Endodermal cell (in vitro differentiated cells): ENCODE measurements at regions not wholly inside any gene's neighbourhood (a gene's known extent, or its start where the extent isn't known, plus 50 kb on each side); places are given as distances from the start of the nearest gene placed in this dataset.

Experiments used
- DNase-seq: peaks from one replicate; pipeline ENCODE4 v3.0.0-alpha.2; 2017
- H3K27ac ChIP-seq: 2 replicates; pipeline ENCODE4 v1.5.1; 2013; ENCODE audit warnings: mild to moderate bottlenecking, low read depth, low read length, moderate library complexity
- H3K27me3 ChIP-seq: 2 replicates; pipeline ENCODE4 v1.6.1; 2013; ENCODE audit warnings: mild to moderate bottlenecking, low read length, moderate library complexity; ENCODE audit not compliant: insufficient read depth, control insufficient read depth, poor library complexity, severe bottlenecking
- H3K36me3 ChIP-seq: 2 replicates; pipeline ENCODE4 v1.7.0; 2013; ENCODE audit warnings: mild to moderate bottlenecking, low read length, moderate library complexity; ENCODE audit not compliant: control insufficient read depth, insufficient read depth
- H3K4me1 ChIP-seq: one replicate; pipeline ENCODE4 v1.7.0; 2013; ENCODE audit warnings: low read length; ENCODE audit not compliant: control insufficient read depth, insufficient read depth
- H3K4me3 ChIP-seq: 2 replicates; pipeline ENCODE4 v1.5.1; 2013; ENCODE audit warnings: mild to moderate bottlenecking, low read length, moderate library complexity
- H3K9ac ChIP-seq: 2 replicates; pipeline ENCODE4 v1.6.1; 2013; ENCODE audit warnings: mild to moderate bottlenecking, low read length, moderate library complexity; ENCODE audit not compliant: poor library complexity, severe bottlenecking; ENCODE audit errors: extremely low read depth
- H3K9me3 ChIP-seq: 2 replicates; pipeline ENCODE4 v1.6.1; 2013; ENCODE audit warnings: mild to moderate bottlenecking, low read length, moderate library complexity; ENCODE audit not compliant: control insufficient read depth
- H3K27ac Mint-ChIP-seq: 2 replicates; pipeline ENCODE4 v1.8.0; 2020; ENCODE audit warnings: mixed read lengths
- H3K27me3 Mint-ChIP-seq: 2 replicates; pipeline ENCODE4 v1.8.0; 2021; ENCODE audit warnings: mild to moderate bottlenecking, mixed read lengths; ENCODE audit not compliant: insufficient read depth
- H3K36me3 Mint-ChIP-seq: 2 replicates; pipeline ENCODE4 v1.8.0; 2020; ENCODE audit warnings: low read depth, mixed read lengths
- H3K4me1 Mint-ChIP-seq: 2 replicates; pipeline ENCODE4 v1.8.0; 2020; ENCODE audit warnings: mixed read lengths
- H3K4me3 Mint-ChIP-seq: 2 replicates; pipeline ENCODE4 v1.8.0; 2020; ENCODE audit warnings: mild to moderate bottlenecking, moderate library complexity, mixed read lengths
- H3K9me3 Mint-ChIP-seq: 2 replicates; pipeline ENCODE4 v1.8.0; 2020; ENCODE audit warnings: mild to moderate bottlenecking, mixed read lengths
- WGBS, 2 experiments: methylation state at CpG; one replicate each; pipeline versions ENCODE4 v1.1.5 to v1.1.7; 2013; ENCODE audit warnings: missing lambda C conversion rate in 2 of 2, mixed read lengths in 1 of 2; ENCODE audit not compliant: insufficient coverage in 1 of 2, insufficient read length in 1 of 2; 5-methylcytosine and 5-hydroxymethylcytosine counted together
- TF ChIP-seq, protein P1 (sequence below): fragments of 200-600 bp; sonication (generic); conservative IDR thresholded peaks from 2 replicates; pipeline ENCODE4 v1.5.0; 2021; ENCODE audit warnings: antibody characterized with exemption, mild to moderate bottlenecking

DNA sequence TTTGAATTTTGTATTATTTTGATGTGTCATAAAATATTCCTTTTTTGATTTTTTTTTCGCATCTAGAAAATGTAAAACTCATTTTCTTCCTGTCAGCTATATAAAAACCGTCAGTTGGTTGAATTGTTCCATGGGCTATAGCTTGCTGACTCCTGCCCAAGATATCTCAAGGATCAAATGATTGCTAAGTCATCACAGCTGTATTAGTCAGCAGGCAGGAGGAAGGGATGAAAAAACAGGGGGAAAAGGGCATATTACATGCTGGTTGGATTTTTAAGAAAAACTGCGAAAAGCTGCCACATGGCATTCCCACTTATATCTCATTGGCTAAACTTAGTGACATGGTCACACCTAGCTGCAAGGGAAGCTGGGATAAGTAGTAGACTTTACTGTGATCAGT lies 569.9 kb downstream of the BCKDHB start:
- Mint-ChIP-seq H3K9me3 (peaks cover 25% of the 10 kb centered on the region), H3K4me1 (peaks cover 19% of the 10 kb centered on the region), H3K27me3 (no peaks in the 10 kb centered on the region), H3K27ac (no peak overlapping the region), H3K36me3 (peaks cover 3% of the 10 kb centered on the region), H3K4me3 (no peak overlapping the region)
- TF ChIP-seq, protein P1, sequence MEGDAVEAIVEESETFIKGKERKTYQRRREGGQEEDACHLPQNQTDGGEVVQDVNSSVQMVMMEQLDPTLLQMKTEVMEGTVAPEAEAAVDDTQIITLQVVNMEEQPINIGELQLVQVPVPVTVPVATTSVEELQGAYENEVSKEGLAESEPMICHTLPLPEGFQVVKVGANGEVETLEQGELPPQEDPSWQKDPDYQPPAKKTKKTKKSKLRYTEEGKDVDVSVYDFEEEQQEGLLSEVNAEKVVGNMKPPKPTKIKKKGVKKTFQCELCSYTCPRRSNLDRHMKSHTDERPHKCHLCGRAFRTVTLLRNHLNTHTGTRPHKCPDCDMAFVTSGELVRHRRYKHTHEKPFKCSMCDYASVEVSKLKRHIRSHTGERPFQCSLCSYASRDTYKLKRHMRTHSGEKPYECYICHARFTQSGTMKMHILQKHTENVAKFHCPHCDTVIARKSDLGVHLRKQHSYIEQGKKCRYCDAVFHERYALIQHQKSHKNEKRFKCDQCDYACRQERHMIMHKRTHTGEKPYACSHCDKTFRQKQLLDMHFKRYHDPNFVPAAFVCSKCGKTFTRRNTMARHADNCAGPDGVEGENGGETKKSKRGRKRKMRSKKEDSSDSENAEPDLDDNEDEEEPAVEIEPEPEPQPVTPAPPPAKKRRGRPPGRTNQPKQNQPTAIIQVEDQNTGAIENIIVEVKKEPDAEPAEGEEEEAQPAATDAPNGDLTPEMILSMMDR: no peak
- Histone ChIP-seq H3K4me1 (peaks cover 6% of the 10 kb centered on the region), H3K9me3 (peaks cover 21% of the 10 kb centered on the region), H3K27me3 (no peaks in the 10 kb centered on the region), H3K36me3 (no peaks in the 10 kb centered on the region), H3K9ac (no peak overlapping the region), H3K4me3 (peak overlapping the region; percentile 32), H3K27ac (no peak overlapping the region)
- WGBS, 2 experiments: 95 to 100% methylated on average over 1 to 3 of the region's 3 CpGs
- no peak for DNase-seq

DNA sequence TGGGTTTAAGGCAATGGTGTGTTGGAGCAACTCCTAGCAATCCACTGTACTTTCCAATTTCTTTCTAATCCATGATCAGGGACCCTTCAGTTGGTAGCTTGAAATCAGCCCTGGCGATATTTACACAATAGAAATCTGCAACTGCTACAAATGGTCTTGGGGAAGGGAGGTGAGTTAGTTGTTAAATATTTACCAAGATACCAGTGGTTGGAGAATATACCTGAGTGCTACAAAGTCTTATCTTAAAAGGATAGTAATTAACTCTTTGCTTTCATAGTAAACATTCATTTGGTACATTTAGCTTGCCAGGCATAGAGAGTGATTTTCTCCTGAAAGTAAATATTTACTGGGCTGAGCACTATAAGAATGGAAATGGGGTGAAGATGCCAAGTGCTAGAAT lies 568.2 kb downstream of the BCKDHB start:
- H3K27me3 ChIP-seq: no peaks in the 10 kb centered on the region
- peak overlapping the region; percentile 31 for H3K4me3 ChIP-seq
- H3K9ac ChIP-seq: no peak overlapping the region
- 84% methylated on average over 1 of the region's 1 CpG; no CpG with 5 or more reads in 1 of the 2 experiments for WGBS, 2 experiments
- no peaks in the 10 kb centered on the region for H3K27me3 Mint-ChIP-seq
- no peak overlapping the region for H3K4me3 Mint-ChIP-seq
- H3K9me3 ChIP-seq: peaks cover 21% of the 10 kb centered on the region
- no peak for DNase-seq
- H3K27ac ChIP-seq: no peak overlapping the region
- no peaks in the 10 kb centered on the region for H3K36me3 ChIP-seq
- peaks cover 6% of the 10 kb centered on the region for H3K4me1 ChIP-seq
- peak overlapping the region; percentile 55 for H3K27ac Mint-ChIP-seq
- peaks cover 19% of the 10 kb centered on the region for H3K4me1 Mint-ChIP-seq
- TF ChIP-seq, protein P1: no peak
- peaks cover 25% of the 10 kb centered on the region for H3K9me3 Mint-ChIP-seq
- peaks cover 3% of the 10 kb centered on the region for H3K36me3 Mint-ChIP-seq

DNA sequence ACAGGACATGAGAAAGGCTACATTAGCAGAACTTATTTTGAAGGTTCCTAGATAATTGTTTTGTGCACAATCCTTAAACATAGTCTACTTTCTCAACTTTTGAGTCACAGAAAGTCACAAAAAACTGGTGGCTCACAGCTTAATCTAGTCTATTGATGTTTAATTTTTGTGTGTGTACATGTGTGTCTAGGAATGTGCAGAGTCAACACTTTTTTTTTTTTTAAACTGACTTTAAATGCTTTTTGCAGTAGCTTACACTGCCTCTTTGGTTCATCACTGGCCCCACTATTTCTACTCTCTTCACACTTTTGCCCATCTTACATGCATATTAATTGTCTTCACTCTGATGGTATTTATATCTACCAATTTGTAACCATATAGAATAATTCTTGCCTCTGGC lies 566.9 kb downstream of the BCKDHB start:
- H3K36me3 ChIP-seq: no peaks in the 10 kb centered on the region
- peaks cover 3% of the 10 kb centered on the region for H3K36me3 Mint-ChIP-seq
- H3K4me3 ChIP-seq: no peak overlapping the region
- no peak overlapping the region for H3K27ac Mint-ChIP-seq
- H3K4me1 Mint-ChIP-seq: peaks cover 19% of the 10 kb centered on the region
- no peak overlapping the region for H3K4me3 Mint-ChIP-seq
- peaks cover 21% of the 10 kb centered on the region for H3K9me3 ChIP-seq
- H3K9me3 Mint-ChIP-seq: peaks cover 25% of the 10 kb centered on the region
- DNase-seq: no peak
- H3K27me3 ChIP-seq: no peaks in the 10 kb centered on the region
- H3K27ac ChIP-seq: no peak overlapping the region
- no peaks in the 10 kb centered on the region for H3K27me3 Mint-ChIP-seq
- TF ChIP-seq, protein P1: no peak
- H3K4me1 ChIP-seq: peaks cover 6% of the 10 kb centered on the region
- H3K9ac ChIP-seq: no peak overlapping the region
